DND-41 (cell line): ENCODE measurements at regions not wholly inside any gene's neighbourhood (a gene's known extent, or its start where the extent isn't known, plus 50 kb on each side); places are given as distances from the start of the nearest gene placed in this dataset.

Source experiments
- ATAC-seq: fragments of 200-7000 bp; cut with Tn5 transposase; 3 replicates; pipeline ENCODE4 v1.9.1; 2021; ENCODE audit warnings: low read depth; ENCODE audit not compliant: insufficient read depth
- DNase-seq: peaks from one replicate; pipeline ENCODE4 v3.0.0-alpha.2; 2020
- H2AFZ ChIP-seq: 2 replicates; pipeline ENCODE4 v1.6.0; 2012; ENCODE audit warnings: low read depth, low read length
- H3K27ac ChIP-seq: 2 replicates; pipeline ENCODE4 v1.5.1; 2012; ENCODE audit warnings: low read length, inconsistent platforms
- H3K27me3 ChIP-seq: fragments of 200-600 bp; sonication (generic); 2 replicates; pipeline ENCODE4 v1.6.0; 2012; ENCODE audit warnings: low read length, mild to moderate bottlenecking, inconsistent platforms; ENCODE audit not compliant: insufficient read depth, poor library complexity
- H3K36me3 ChIP-seq: 2 replicates; pipeline ENCODE4 v1.5.1; 2012; ENCODE audit warnings: low read length, inconsistent platforms; ENCODE audit not compliant: insufficient read depth
- H3K4me1 ChIP-seq: 2 replicates; pipeline ENCODE4 v1.5.1; 2012; ENCODE audit warnings: mild to moderate bottlenecking, low read length; ENCODE audit not compliant: insufficient read depth
- H3K4me2 ChIP-seq: 2 replicates; pipeline ENCODE4 v1.6.0; 2012; ENCODE audit warnings: mild to moderate bottlenecking, moderate library complexity, low read length, inconsistent platforms; ENCODE audit not compliant: insufficient read depth
- H3K4me3 ChIP-seq, 2 experiments: fragments of 200-600 bp in 1 of 2; shearing (Covaris generic) in 1 of 2; 2 replicates each; pipeline ENCODE4 v1.5.1; 2012 to 2016; ENCODE audit warnings: inconsistent platforms in 2 of 2, low read length in 2 of 2, mild to moderate bottlenecking in 2 of 2, low read depth in 1 of 2, moderate library complexity in 1 of 2
- H3K79me2 ChIP-seq: 2 replicates; pipeline ENCODE4 v1.6.0; 2012; ENCODE audit warnings: low read length, inconsistent platforms; ENCODE audit not compliant: insufficient read depth
- H3K9ac ChIP-seq: 2 replicates; pipeline ENCODE4 v1.6.0; 2012; ENCODE audit warnings: low read depth, mild to moderate bottlenecking, inconsistent platforms, low read length, moderate library complexity
- H3K9me3 ChIP-seq: 2 replicates; pipeline ENCODE4 v1.5.1; 2012; ENCODE audit warnings: low read length, moderate library complexity, mild to moderate bottlenecking, inconsistent platforms; ENCODE audit not compliant: insufficient read depth, severe bottlenecking
- H4K20me1 ChIP-seq: 2 replicates; pipeline ENCODE4 v1.6.0; 2012; ENCODE audit warnings: low read length; ENCODE audit not compliant: insufficient read depth
- CTCF ChIP-seq: IDR thresholded peaks from 2 replicates; pipeline ENCODE4 v1.5.1; 2012; ENCODE audit warnings: borderline replicate concordance, low read length, moderate library complexity, mild to moderate bottlenecking; ENCODE audit not compliant: poor library complexity, severe bottlenecking; ENCODE audit errors: extremely low read depth
- EZH2 ChIP-seq: IDR thresholded peaks from 3 replicates; pipeline ENCODE4 v1.6.1; 2012; ENCODE audit warnings: borderline replicate concordance, low read depth, mild to moderate bottlenecking, moderate library complexity, low read length, inconsistent platforms; ENCODE audit not compliant: severe bottlenecking

GRCh38 chr16:55393991-55394390 lies 70.0 kb downstream of the IRX6 start:
- no peak overlapping the region for H3K27ac ChIP-seq
- H2AFZ ChIP-seq: no peak overlapping the region
- H4K20me1 ChIP-seq: no peaks in the 10 kb centered on the region
- no peak overlapping the region for H3K9ac ChIP-seq
- no peaks in the 10 kb centered on the region for H3K9me3 ChIP-seq
- no peaks in the 10 kb centered on the region for H3K36me3 ChIP-seq
- peaks cover 21% of the 10 kb centered on the region for H3K27me3 ChIP-seq
- no peaks in the 10 kb centered on the region for H3K4me1 ChIP-seq
- H3K4me2 ChIP-seq: no peak overlapping the region
- ATAC-seq: no peak
- H3K79me2 ChIP-seq: no peaks in the 10 kb centered on the region
- H3K4me3 ChIP-seq: no peak overlapping the region
- no peak for DNase-seq
- TF ChIP-seq EZH2 (no peak), CTCF (no peak)

GRCh38 chr16:55398762-55399161 lies 74.8 kb downstream of the IRX6 start:
- Histone ChIP-seq H3K9me3 (no peaks in the 10 kb centered on the region), H3K27me3 (peaks cover 5% of the 10 kb centered on the region), H3K4me3 (no peak overlapping the region), H2AFZ (no peak overlapping the region), H3K79me2 (no peaks in the 10 kb centered on the region), H3K27ac (no peak overlapping the region), H3K4me1 (no peaks in the 10 kb centered on the region), H3K9ac (no peak overlapping the region), H4K20me1 (no peaks in the 10 kb centered on the region), H3K4me2 (no peak overlapping the region), H3K36me3 (no peaks in the 10 kb centered on the region)
- no peak for ATAC-seq
- no peak for DNase-seq
- TF ChIP-seq EZH2 (no peak), CTCF (no peak)

GRCh38 chr16:55399911-55400310 lies 75.9 kb downstream of the IRX6 start:
- H3K79me2 ChIP-seq: no peaks in the 10 kb centered on the region
- no peak overlapping the region for H3K27ac ChIP-seq
- no peak overlapping the region for H2AFZ ChIP-seq
- DNase-seq: no peak
- no peaks in the 10 kb centered on the region for H4K20me1 ChIP-seq
- H3K4me1 ChIP-seq: no peaks in the 10 kb centered on the region
- no peak overlapping the region for H3K9ac ChIP-seq
- no peak overlapping the region for H3K4me3 ChIP-seq
- H3K36me3 ChIP-seq: no peaks in the 10 kb centered on the region
- no peak overlapping the region for H3K4me2 ChIP-seq
- H3K27me3 ChIP-seq: peaks cover 5% of the 10 kb centered on the region
- no peaks in the 10 kb centered on the region for H3K9me3 ChIP-seq
- no peak for ATAC-seq
- no peak for TF ChIP-seq CTCF
- TF ChIP-seq EZH2: no peak

GRCh38 chr16:55401046-55401445 lies 77.0 kb downstream of the IRX6 start:
- no peaks in the 10 kb centered on the region for H3K79me2 ChIP-seq
- no peak overlapping the region for H3K9ac ChIP-seq
- DNase-seq: no peak
- H2AFZ ChIP-seq: no peak overlapping the region
- TF ChIP-seq CTCF: no peak
- no peak for TF ChIP-seq EZH2
- peaks cover 5% of the 10 kb centered on the region for H3K27me3 ChIP-seq
- H3K27ac ChIP-seq: no peak overlapping the region
- H3K9me3 ChIP-seq: no peaks in the 10 kb centered on the region
- no peak for ATAC-seq
- H3K4me3 ChIP-seq: no peak overlapping the region
- H3K4me2 ChIP-seq: no peak overlapping the region
- H4K20me1 ChIP-seq: no peaks in the 10 kb centered on the region
- H3K4me1 ChIP-seq: no peaks in the 10 kb centered on the region
- no peaks in the 10 kb centered on the region for H3K36me3 ChIP-seq
